HL-60 (cell line): ENCODE measurements at regions not wholly inside any gene's neighbourhood (a gene's known extent, or its start where the extent isn't known, plus 50 kb on each side); places are given as distances from the start of the nearest gene placed in this dataset.

Experiments
- DNase-seq, 2 experiments: peaks; one replicate each; pipeline ENCODE4 v3.0.0-alpha.2; 2010 to 2020; ENCODE audit warnings: low read depth in 1 of 2, low spot score in 1 of 2
- H3K27ac ChIP-seq: fragments of 250-450 bp; sonication (Bioruptor Pico); replicated peaks from 2 replicates; pipeline ENCODE4 v1.5.1; 2020; ENCODE audit warnings: mild to moderate bottlenecking, moderate library complexity
- H3K27me3 ChIP-seq: fragments of 250-450 bp; sonication (Bioruptor Pico); 2 replicates; pipeline ENCODE4 v1.5.1; 2021; ENCODE audit warnings: mild to moderate bottlenecking, moderate library complexity; ENCODE audit not compliant: insufficient read depth, poor library complexity, severe bottlenecking
- H3K4me3 ChIP-seq: replicated peaks from 2 replicates; pipeline ENCODE4 v1.5.1; 2011; ENCODE audit warnings: mild to moderate bottlenecking, control low read depth, low read length; ENCODE audit not compliant: insufficient read depth
- CTCF ChIP-seq: IDR thresholded peaks from one replicate; pipeline ENCODE4 v1.5.1; 2011; ENCODE audit warnings: low read length, control low read depth, inconsistent platforms; ENCODE audit not compliant: insufficient read depth
- GABPA ChIP-seq: IDR thresholded peaks from 2 replicates; pipeline ENCODE4 v1.6.1; 2012; ENCODE audit warnings: low read depth
- POLR2AphosphoS5 ChIP-seq: IDR thresholded peaks from 2 replicates; pipeline ENCODE4 v1.6.1; 2012; ENCODE audit warnings: low read depth
- REST ChIP-seq: IDR thresholded peaks from 2 replicates; pipeline ENCODE4 v1.6.1; 2012; ENCODE audit warnings: low read depth; ENCODE audit not compliant: insufficient replicate concordance
- SPI1 ChIP-seq: IDR thresholded peaks from 2 replicates; pipeline ENCODE4 v1.6.1; 2012; ENCODE audit warnings: low read depth, mild to moderate bottlenecking, borderline replicate concordance

GRCh38 chr2:159880729-159881128 is 82.7 kb upstream of the CD302 start:
- Histone ChIP-seq H3K27me3 (no peaks in the 10 kb centered on the region), H3K4me3 (no peak overlapping the region), H3K27ac (no peak overlapping the region)
- TF ChIP-seq GABPA (no peak), CTCF (no peak), SPI1 (no peak), REST (no peak), POLR2AphosphoS5 (no peak)
- DNase-seq = no peak

GRCh38 chr2:159879051-159879604 is 81.1 kb upstream of the CD302 start:
- H3K27ac ChIP-seq = no peak overlapping the region
- DNase-seq = no peak
- no peaks in the 10 kb centered on the region for H3K27me3 ChIP-seq
- H3K4me3 ChIP-seq = no peak overlapping the region
- TF ChIP-seq REST (no peak), SPI1 (no peak)

GRCh38 chr2:159875083-159875482 is 77.1 kb upstream of the CD302 start:
- no peak for TF ChIP-seq GABPA
- TF ChIP-seq CTCF = no peak
- TF ChIP-seq SPI1 = no peak
- no peak for TF ChIP-seq POLR2AphosphoS5
- no peak for TF ChIP-seq REST
- DNase-seq = no peak
- H3K27ac ChIP-seq = no peak overlapping the region
- H3K27me3 ChIP-seq = no peaks in the 10 kb centered on the region
- no peak overlapping the region for H3K4me3 ChIP-seq
